Stromal cell of bone marrow (primary cell): ENCODE measurements at regions not wholly inside any gene's neighbourhood (a gene's known extent, or its start where the extent isn't known, plus 50 kb on each side); places are given as distances from the start of the nearest gene placed in this dataset.
"Not testable (repeated sequence)": the region's sequence is repeated elsewhere in the genome, so short reads cannot be mapped to it uniquely, and the experiment has no call there.

ENCODE experiments used
- DNase-seq: peaks from one replicate; pipeline ENCODE4 v3.0.0-alpha.2; 2012; ENCODE audit warnings: low read depth

- peak; percentile 33 for DNase-seq
Measured at GRCh38 chr3:18189282-18190050, 235.7 kb downstream of the SATB1 start.

- no peak for DNase-seq
Measured at GRCh38 chr3:18188491-18188890, 236.6 kb downstream of the SATB1 start.

- no peak for DNase-seq
Measured at GRCh38 chr3:18185624-18186023, 239.5 kb downstream of the SATB1 start.

GRCh38 chr3:18182923-18183322, 242.2 kb downstream of the SATB1 start:
- DNase-seq = not testable (repeated sequence)

- DNase-seq = no peak
Measured at GRCh38 chr3:18179521-18179920, 245.6 kb downstream of the SATB1 start.

GRCh38 chr3:18177271-18177670, 247.9 kb downstream of the SATB1 start:
- DNase-seq = no peak

GRCh38 chr3:18173891-18174290, 251.2 kb downstream of the SATB1 start:
- not testable (repeated sequence) for DNase-seq

GRCh38 chr3:18159681-18160080, 265.5 kb downstream of the SATB1 start:
- DNase-seq = no peak

- peak; percentile 94 for DNase-seq
Measured at GRCh38 chr3:18153571-18154173, 271.5 kb downstream of the SATB1 start.

GRCh38 chr3:18151199-18151598, 273.9 kb downstream of the SATB1 start:
- DNase-seq = no peak

GRCh38 chr3:18149935-18150334, 275.2 kb downstream of the SATB1 start:
- no peak for DNase-seq

- DNase-seq = no peak
Measured at GRCh38 chr3:18149386-18149785, 275.8 kb downstream of the SATB1 start.

- DNase-seq = no peak
Measured at GRCh38 chr3:18144571-18144970, 280.6 kb downstream of the SATB1 start.

- DNase-seq = no peak
Measured at GRCh38 chr3:18143258-18143780, 281.8 kb downstream of the SATB1 start.

- no peak for DNase-seq
Measured at GRCh38 chr3:18137958-18138357, 287.2 kb downstream of the SATB1 start.

GRCh38 chr3:18135060-18135814, 289.9 kb downstream of the SATB1 start:
- DNase-seq = no peak

GRCh38 chr3:18134386-18135059, 290.6 kb downstream of the SATB1 start:
- peak; percentile 42 for DNase-seq

- no peak for DNase-seq
Measured at GRCh38 chr3:18132991-18133390, 292.1 kb downstream of the SATB1 start.

- DNase-seq = no peak
Measured at GRCh38 chr3:18127859-18128681, 297.1 kb downstream of the SATB1 start.

GRCh38 chr3:18127174-18127858, 297.8 kb downstream of the SATB1 start:
- DNase-seq = no peak

- no peak for DNase-seq
Measured at GRCh38 chr3:18126772-18127171, 298.4 kb downstream of the SATB1 start.
